Mesothelial cell of epicardium (in vitro differentiated cells): ENCODE measurements at regions not wholly inside any gene's neighbourhood (a gene's known extent, or its start where the extent isn't known, plus 50 kb on each side); places are given as distances from the start of the nearest gene placed in this dataset.

ENCODE experiments used
- DNase-seq, 2 experiments: peaks; one replicate each; pipeline ENCODE4 v3.0.0; 2021; ENCODE audit warnings: low spot score in 2 of 2; ENCODE audit not compliant: unreplicated experiment in 2 of 2
- H3K27ac Mint-ChIP-seq: 2 replicates; pipeline ENCODE4 v1.8.0; 2021; ENCODE audit warnings: mixed read lengths
- H3K27me3 Mint-ChIP-seq: 2 replicates; pipeline ENCODE4 v1.8.0; 2021; ENCODE audit warnings: low read depth, mixed read lengths
- H3K36me3 Mint-ChIP-seq: 2 replicates; pipeline ENCODE4 v1.8.0; 2021; ENCODE audit warnings: mixed read lengths
- H3K4me1 Mint-ChIP-seq: 2 replicates; pipeline ENCODE4 v1.8.0; 2021; ENCODE audit warnings: mixed read lengths
- H3K4me3 Mint-ChIP-seq: 2 replicates; pipeline ENCODE4 v1.8.0; 2021; ENCODE audit warnings: mild to moderate bottlenecking, moderate library complexity, mixed read lengths
- H3K9me3 Mint-ChIP-seq: 2 replicates; pipeline ENCODE4 v1.8.0; 2021; ENCODE audit warnings: mixed read lengths
- CTCF ChIP-seq: fragments of 200-600 bp; sonication (generic); IDR thresholded peaks from one replicate; pipeline ENCODE4 v1.5.0; 2021; ENCODE audit warnings: antibody characterized with exemption; ENCODE audit not compliant: unreplicated experiment

- Mint-ChIP-seq H3K4me3 (no peak overlapping the region), H3K27ac (no peak overlapping the region), H3K27me3 (no peaks in the 10 kb centered on the region), H3K4me1 (peaks cover 44% of the 10 kb centered on the region), H3K36me3 (peaks cover 5% of the 10 kb centered on the region), H3K9me3 (peaks cover 7% of the 10 kb centered on the region)
- no peak for DNase-seq
- no peak for TF ChIP-seq CTCF
These were observed 129.1 kb downstream of the PLK2 start for GRCh38 chr5:58330781-58331180.

GRCh38 chr5:58327289-58327688 lies 132.6 kb downstream of the PLK2 start:
- peaks cover under 1% of the 10 kb centered on the region for H3K36me3 Mint-ChIP-seq
- TF ChIP-seq CTCF: no peak
- H3K27ac Mint-ChIP-seq: peak overlapping the region; percentile 91
- H3K9me3 Mint-ChIP-seq: peaks cover 2% of the 10 kb centered on the region
- no peak overlapping the region for H3K4me3 Mint-ChIP-seq
- DNase-seq: no peak
- peaks cover 67% of the 10 kb centered on the region for H3K4me1 Mint-ChIP-seq
- no peaks in the 10 kb centered on the region for H3K27me3 Mint-ChIP-seq

GRCh38 chr5:58326022-58326421 lies 133.9 kb downstream of the PLK2 start:
- DNase-seq: no peak
- Mint-ChIP-seq H3K27me3 (no peaks in the 10 kb centered on the region), H3K27ac (peak overlapping the region; percentile 86), H3K4me3 (peak overlapping the region; percentile 26), H3K9me3 (no peaks in the 10 kb centered on the region), H3K4me1 (peaks cover 77% of the 10 kb centered on the region), H3K36me3 (no peaks in the 10 kb centered on the region)
- TF ChIP-seq CTCF: no peak

- no peak for DNase-seq
- peak overlapping the region; percentile 38 for H3K4me3 Mint-ChIP-seq
- H3K9me3 Mint-ChIP-seq: peaks cover 15% of the 10 kb centered on the region
- peak overlapping the region; percentile 97 for H3K27ac Mint-ChIP-seq
- no peak for TF ChIP-seq CTCF
- H3K4me1 Mint-ChIP-seq: peaks cover 75% of the 10 kb centered on the region
- no peaks in the 10 kb centered on the region for H3K27me3 Mint-ChIP-seq
- H3K36me3 Mint-ChIP-seq: peaks cover 2% of the 10 kb centered on the region
These were observed 137.4 kb downstream of the PLK2 start for GRCh38 chr5:58322453-58322852.

GRCh38 chr5:58318468-58318867 lies 141.4 kb downstream of the PLK2 start:
- H3K27ac Mint-ChIP-seq: peak overlapping the region; percentile 7
- H3K36me3 Mint-ChIP-seq: peaks cover 2% of the 10 kb centered on the region
- peaks cover 60% of the 10 kb centered on the region for H3K4me1 Mint-ChIP-seq
- no peak overlapping the region for H3K4me3 Mint-ChIP-seq
- no peaks in the 10 kb centered on the region for H3K27me3 Mint-ChIP-seq
- H3K9me3 Mint-ChIP-seq: peaks cover 21% of the 10 kb centered on the region
- no peak for TF ChIP-seq CTCF
- DNase-seq: no peak

- Mint-ChIP-seq H3K4me1 (peaks cover 53% of the 10 kb centered on the region), H3K36me3 (peaks cover 2% of the 10 kb centered on the region), H3K27ac (peak overlapping the region; percentile 45), H3K9me3 (peaks cover 21% of the 10 kb centered on the region), H3K4me3 (no peak overlapping the region), H3K27me3 (no peaks in the 10 kb centered on the region)
- TF ChIP-seq CTCF: no peak
- no peak for DNase-seq
These were observed 142.1 kb downstream of the PLK2 start for GRCh38 chr5:58317808-58318207.
